ENCODE measurements at regions not wholly inside any gene's neighbourhood (a gene's known extent, or its start where the extent isn't known, plus 50 kb on each side); places are given as distances from the start of the nearest gene placed in this dataset.
"Not testable (repeated sequence)": the region's sequence is repeated elsewhere in the genome, so short reads cannot be mapped to it uniquely, and the experiment has no call there.

DNA sequence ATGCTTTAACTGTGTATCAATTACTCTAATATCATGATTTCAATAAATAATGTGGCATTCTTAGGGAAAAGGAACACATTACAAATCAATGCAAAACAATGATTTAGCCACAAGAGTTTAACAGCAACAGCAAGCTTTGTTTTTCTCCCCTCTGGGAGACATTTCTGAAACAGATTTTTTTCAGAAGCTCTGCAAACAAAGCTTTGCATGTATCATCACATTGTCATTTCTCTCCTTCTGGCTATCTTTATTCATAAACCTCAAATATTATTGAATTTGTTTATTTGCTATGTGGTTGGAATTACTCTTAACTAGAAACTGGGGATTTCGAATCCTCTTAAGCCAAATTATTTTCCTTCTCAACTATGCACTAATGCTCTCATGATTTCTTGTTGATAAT lies 278.4 kb upstream of the ATXN7L3B start:
- intact Hi-C loops (cut with DNase I), result no loop called here
- no peak for TF ChIP-seq CTCF (IDR thresholded peaks at IDR 0.05)

DNA sequence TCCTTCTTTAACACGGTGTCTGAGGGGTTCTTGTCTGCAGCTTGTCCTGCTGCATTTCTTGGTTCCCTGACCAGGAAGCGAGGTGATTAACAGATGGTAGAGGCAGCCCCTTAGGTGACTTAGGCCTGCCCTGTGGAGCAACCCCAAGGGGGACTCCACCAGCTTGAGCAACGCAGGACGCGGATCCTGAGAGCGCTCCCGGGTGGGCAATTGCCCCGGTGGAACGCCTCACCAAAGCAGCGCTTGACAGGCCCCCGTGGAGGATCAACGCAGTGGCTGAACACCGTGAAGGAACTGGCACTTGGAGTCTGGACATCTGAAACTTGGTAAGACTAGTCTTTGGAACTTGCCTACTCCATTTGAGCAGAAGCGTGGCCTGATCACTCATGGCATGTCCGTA lies 272.9 kb upstream of the ATXN7L3B start:
- Histone ChIP-seq H3K27ac (no peak overlapping the region), H3K4me3 (no peak overlapping the region), H3K9me3 (no peaks in the 10 kb centered on the region), H3K4me1 (no peaks in the 10 kb centered on the region), H3K27me3 (no peaks in the 10 kb centered on the region), H3K36me3 (no peaks in the 10 kb centered on the region)
- TF ChIP-seq CTCF (IDR thresholded peaks at IDR 0.05), result no peak
- intact Hi-C loops (cut with DNase I), result no loop called here
- no peak for ATAC-seq
- DNase-seq, result no peak

More for the DNA sequence above, 278.4 kb upstream of the ATXN7L3B start:
- H3K4me3 ChIP-seq, result no peak overlapping the region
- DNase-seq, result no peak
- no peak for ATAC-seq
- H3K4me1 ChIP-seq, result no peaks in the 10 kb centered on the region
- H3K9me3 ChIP-seq, result no peaks in the 10 kb centered on the region
- no peak overlapping the region for H3K27ac ChIP-seq
- H3K27me3 ChIP-seq, result no peaks in the 10 kb centered on the region
- no peaks in the 10 kb centered on the region for H3K36me3 ChIP-seq

GRCh38 chr12:74269355-74269754 lies 268.3 kb upstream of the ATXN7L3B start:
- DNase-seq; H3K36me3 ChIP-seq; H3K4me3 ChIP-seq; H3K4me1 ChIP-seq; H3K27me3 ChIP-seq; H3K9me3 ChIP-seq; intact Hi-C loops (cut with DNase I); H3K27ac ChIP-seq: not testable (repeated sequence)
- ATAC-seq, result peak; percentile 53

DNA sequence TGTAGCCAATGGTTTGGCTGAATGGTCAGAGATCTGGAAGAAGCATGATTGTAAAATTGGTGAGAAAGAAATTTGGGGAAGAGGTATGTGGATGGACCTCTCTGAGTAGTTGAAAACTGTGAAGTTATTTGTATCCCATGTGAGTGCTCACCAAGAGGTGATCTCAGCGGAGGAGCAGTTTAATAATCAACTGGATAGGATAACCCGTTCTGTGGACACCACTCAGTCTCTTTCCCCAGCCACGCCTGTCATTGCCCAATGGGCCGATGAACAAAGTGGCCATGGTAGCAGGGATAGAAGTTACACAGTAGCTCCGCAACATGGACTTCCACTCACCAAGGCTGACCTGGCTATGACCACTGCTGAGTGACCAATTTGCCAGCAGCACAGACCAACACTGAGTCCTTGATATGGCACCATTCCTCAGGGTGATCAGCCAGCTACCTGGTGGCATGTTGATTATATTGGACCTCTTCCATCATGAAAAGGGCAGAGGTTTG lies 257.4 kb upstream of the ATXN7L3B start:
- Histone ChIP-seq H3K4me3 (no peak overlapping the region), H3K27ac (no peak overlapping the region), H3K4me1 (no peaks in the 10 kb centered on the region), H3K27me3 (no peaks in the 10 kb centered on the region), H3K9me3 (peaks cover 9% of the 10 kb centered on the region), H3K36me3 (no peaks in the 10 kb centered on the region)
- TF ChIP-seq CTCF (IDR thresholded peaks at IDR 0.05), result no peak
- DNase-seq (no peak), ATAC-seq (no peak)
- intact Hi-C loops (cut with DNase I), result no loop called here

DNA sequence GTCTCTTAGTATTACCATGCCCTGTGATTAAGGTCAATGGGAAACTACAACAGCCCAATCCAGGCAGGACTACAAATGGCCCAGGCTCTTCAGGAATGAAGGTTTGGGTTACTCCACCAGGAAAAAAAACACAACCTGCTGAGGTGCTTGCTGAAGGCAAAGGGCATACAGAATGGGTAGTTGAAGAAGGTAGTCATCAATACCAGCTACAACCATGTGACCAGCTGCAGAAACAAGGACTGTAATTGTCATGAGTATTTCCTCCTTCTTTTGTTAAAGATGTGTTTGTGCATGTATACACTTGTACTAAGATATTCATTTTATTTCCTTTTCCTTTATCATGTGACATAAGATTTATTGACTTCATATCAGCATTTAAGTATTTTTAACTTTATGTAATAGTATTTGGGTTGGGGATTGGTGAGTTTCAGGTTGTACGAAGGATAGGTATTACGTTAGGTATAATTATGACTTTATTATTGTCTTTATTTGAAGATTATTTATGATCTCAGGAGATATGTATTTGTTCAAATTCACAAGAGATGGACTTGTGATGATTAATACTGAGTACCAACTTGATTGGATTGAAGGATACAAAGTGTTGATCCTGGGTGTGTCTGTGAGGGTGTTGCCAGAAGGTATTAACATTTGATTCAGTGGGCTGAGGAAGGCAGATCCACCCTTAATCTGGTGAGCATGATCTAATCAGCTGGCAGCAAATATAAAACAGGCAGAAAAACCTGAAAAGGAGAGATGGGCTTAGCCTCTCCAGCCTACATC lies 256.0 kb upstream of the ATXN7L3B start:
- H3K36me3 ChIP-seq; H3K4me1 ChIP-seq; H3K4me3 ChIP-seq; H3K27me3 ChIP-seq; DNase-seq; H3K9me3 ChIP-seq; intact Hi-C loops (cut with DNase I); H3K27ac ChIP-seq; ATAC-seq: not testable (repeated sequence)

GRCh38 chr12:74283646-74284045 lies 254.0 kb upstream of the ATXN7L3B start:
- ATAC-seq (no peak), DNase-seq (no peak)
- H3K27me3 ChIP-seq, result no peaks in the 10 kb centered on the region
- no peaks in the 10 kb centered on the region for H3K9me3 ChIP-seq
- no peak overlapping the region for H3K4me3 ChIP-seq
- no peak for TF ChIP-seq CTCF (IDR thresholded peaks at IDR 0.05)
- intact Hi-C loops (cut with DNase I), result no loop called here
- no peak overlapping the region for H3K27ac ChIP-seq
- no peaks in the 10 kb centered on the region for H3K36me3 ChIP-seq
- H3K4me1 ChIP-seq, result no peaks in the 10 kb centered on the region
